ENCODE measurements at regions not wholly inside any gene's neighbourhood (a gene's known extent, or its start where the extent isn't known, plus 50 kb on each side); places are given as distances from the start of the nearest gene placed in this dataset.

DNA sequence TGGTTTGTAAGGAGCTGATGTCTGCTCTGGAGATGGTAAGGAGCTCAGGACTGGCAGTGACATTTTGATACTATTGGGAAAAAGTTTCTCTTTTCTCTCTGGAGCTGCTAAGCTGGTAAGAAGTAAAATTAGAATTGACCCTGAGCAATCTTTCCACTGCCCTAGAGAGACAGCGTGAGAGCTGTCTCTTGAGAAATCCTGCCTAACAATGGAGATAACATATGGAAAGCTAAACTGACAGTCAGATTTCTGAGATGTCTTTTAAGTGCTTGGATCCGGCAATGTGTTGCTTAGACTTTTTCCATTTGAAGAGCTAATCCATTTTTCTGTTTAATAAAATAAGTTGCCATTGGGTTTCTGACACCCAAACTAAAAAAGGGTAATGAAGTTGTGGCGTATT, 302.4 kb downstream of the KCNS3 start:
- TF ChIP-seq STAT1 (IDR thresholded peaks at IDR 0.05; ENCODE audit: unreplicated experiment): no peak
- TF ChIP-seq, protein P1, sequence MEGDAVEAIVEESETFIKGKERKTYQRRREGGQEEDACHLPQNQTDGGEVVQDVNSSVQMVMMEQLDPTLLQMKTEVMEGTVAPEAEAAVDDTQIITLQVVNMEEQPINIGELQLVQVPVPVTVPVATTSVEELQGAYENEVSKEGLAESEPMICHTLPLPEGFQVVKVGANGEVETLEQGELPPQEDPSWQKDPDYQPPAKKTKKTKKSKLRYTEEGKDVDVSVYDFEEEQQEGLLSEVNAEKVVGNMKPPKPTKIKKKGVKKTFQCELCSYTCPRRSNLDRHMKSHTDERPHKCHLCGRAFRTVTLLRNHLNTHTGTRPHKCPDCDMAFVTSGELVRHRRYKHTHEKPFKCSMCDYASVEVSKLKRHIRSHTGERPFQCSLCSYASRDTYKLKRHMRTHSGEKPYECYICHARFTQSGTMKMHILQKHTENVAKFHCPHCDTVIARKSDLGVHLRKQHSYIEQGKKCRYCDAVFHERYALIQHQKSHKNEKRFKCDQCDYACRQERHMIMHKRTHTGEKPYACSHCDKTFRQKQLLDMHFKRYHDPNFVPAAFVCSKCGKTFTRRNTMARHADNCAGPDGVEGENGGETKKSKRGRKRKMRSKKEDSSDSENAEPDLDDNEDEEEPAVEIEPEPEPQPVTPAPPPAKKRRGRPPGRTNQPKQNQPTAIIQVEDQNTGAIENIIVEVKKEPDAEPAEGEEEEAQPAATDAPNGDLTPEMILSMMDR (conservative IDR thresholded peaks at IDR 0.05; ENCODE audit: low read depth in 2 of 2): no peak
- no peak for TF ChIP-seq EZH2 (IDR thresholded peaks at IDR 0.05; ENCODE audit: low read depth, unreplicated experiment)
- TF ChIP-seq EZH2phosphoT487 (IDR thresholded peaks at IDR 0.05; ENCODE audit: unreplicated experiment): no peak
- TF ChIP-seq, protein P2, sequence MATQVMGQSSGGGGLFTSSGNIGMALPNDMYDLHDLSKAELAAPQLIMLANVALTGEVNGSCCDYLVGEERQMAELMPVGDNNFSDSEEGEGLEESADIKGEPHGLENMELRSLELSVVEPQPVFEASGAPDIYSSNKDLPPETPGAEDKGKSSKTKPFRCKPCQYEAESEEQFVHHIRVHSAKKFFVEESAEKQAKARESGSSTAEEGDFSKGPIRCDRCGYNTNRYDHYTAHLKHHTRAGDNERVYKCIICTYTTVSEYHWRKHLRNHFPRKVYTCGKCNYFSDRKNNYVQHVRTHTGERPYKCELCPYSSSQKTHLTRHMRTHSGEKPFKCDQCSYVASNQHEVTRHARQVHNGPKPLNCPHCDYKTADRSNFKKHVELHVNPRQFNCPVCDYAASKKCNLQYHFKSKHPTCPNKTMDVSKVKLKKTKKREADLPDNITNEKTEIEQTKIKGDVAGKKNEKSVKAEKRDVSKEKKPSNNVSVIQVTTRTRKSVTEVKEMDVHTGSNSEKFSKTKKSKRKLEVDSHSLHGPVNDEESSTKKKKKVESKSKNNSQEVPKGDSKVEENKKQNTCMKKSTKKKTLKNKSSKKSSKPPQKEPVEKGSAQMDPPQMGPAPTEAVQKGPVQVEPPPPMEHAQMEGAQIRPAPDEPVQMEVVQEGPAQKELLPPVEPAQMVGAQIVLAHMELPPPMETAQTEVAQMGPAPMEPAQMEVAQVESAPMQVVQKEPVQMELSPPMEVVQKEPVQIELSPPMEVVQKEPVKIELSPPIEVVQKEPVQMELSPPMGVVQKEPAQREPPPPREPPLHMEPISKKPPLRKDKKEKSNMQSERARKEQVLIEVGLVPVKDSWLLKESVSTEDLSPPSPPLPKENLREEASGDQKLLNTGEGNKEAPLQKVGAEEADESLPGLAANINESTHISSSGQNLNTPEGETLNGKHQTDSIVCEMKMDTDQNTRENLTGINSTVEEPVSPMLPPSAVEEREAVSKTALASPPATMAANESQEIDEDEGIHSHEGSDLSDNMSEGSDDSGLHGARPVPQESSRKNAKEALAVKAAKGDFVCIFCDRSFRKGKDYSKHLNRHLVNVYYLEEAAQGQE (IDR thresholded peaks at IDR 0.05; ENCODE audit: unreplicated experiment): no peak
- TF ChIP-seq JUNB (IDR thresholded peaks at IDR 0.05; ENCODE audit: unreplicated experiment): no peak
- TF ChIP-seq ZNF331 (CRISPR knock-in tag; IDR thresholded peaks at IDR 0.05; ENCODE audit: low read depth): no peak
- no peak for TF ChIP-seq POLR2AphosphoS5 (IDR thresholded peaks at IDR 0.05; ENCODE audit: low read depth)
- no peak for TF ChIP-seq ZNF114 (CRISPR knock-in tag; IDR thresholded peaks at IDR 0.05)
- TF ChIP-seq CREB1 (CRISPR knock-in tag; IDR thresholded peaks at IDR 0.05; ENCODE audit: low read depth): no peak
- TF ChIP-seq, protein P3, sequence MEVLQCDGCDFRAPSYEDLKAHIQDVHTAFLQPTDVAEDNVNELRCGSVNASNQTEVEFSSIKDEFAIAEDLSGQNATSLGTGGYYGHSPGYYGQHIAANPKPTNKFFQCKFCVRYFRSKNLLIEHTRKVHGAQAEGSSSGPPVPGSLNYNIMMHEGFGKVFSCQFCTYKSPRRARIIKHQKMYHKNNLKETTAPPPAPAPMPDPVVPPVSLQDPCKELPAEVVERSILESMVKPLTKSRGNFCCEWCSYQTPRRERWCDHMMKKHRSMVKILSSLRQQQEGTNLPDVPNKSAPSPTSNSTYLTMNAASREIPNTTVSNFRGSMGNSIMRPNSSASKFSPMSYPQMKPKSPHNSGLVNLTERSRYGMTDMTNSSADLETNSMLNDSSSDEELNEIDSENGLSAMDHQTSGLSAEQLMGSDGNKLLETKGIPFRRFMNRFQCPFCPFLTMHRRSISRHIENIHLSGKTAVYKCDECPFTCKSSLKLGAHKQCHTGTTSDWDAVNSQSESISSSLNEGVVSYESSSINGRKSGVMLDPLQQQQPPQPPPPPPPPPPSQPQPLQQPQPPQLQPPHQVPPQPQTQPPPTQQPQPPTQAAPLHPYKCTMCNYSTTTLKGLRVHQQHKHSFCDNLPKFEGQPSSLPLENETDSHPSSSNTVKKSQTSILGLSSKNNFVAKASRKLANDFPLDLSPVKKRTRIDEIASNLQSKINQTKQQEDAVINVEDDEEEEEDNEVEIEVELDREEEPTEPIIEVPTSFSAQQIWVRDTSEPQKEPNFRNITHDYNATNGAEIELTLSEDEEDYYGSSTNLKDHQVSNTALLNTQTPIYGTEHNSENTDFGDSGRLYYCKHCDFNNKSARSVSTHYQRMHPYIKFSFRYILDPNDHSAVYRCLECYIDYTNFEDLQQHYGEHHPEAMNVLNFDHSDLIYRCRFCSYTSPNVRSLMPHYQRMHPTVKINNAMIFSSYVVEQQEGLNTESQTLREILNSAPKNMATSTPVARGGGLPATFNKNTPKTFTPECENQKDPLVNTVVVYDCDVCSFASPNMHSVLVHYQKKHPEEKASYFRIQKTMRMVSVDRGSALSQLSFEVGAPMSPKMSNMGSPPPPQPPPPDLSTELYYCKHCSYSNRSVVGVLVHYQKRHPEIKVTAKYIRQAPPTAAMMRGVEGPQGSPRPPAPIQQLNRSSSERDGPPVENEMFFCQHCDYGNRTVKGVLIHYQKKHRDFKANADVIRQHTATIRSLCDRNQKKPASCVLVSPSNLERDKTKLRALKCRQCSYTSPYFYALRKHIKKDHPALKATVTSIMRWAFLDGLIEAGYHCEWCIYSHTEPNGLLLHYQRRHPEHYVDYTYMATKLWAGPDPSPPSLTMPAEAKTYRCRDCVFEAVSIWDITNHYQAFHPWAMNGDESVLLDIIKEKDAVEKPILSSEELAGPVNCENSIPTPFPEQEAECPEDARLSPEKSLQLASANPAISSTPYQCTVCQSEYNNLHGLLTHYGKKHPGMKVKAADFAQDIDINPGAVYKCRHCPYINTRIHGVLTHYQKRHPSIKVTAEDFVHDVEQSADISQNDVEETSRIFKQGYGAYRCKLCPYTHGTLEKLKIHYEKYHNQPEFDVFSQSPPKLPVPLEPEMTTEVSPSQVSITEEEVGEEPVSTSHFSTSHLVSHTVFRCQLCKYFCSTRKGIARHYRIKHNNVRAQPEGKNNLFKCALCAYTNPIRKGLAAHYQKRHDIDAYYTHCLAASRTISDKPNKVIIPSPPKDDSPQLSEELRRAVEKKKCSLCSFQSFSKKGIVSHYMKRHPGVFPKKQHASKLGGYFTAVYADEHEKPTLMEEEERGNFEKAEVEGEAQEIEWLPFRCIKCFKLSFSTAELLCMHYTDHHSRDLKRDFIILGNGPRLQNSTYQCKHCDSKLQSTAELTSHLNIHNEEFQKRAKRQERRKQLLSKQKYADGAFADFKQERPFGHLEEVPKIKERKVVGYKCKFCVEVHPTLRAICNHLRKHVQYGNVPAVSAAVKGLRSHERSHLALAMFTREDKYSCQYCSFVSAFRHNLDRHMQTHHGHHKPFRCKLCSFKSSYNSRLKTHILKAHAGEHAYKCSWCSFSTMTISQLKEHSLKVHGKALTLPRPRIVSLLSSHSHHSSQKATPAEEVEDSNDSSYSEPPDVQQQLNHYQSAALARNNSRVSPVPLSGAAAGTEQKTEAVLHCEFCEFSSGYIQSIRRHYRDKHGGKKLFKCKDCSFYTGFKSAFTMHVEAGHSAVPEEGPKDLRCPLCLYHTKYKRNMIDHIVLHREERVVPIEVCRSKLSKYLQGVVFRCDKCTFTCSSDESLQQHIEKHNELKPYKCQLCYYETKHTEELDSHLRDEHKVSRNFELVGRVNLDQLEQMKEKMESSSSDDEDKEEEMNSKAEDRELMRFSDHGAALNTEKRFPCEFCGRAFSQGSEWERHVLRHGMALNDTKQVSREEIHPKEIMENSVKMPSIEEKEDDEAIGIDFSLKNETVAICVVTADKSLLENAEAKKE (CRISPR knock-in tag; IDR thresholded peaks at IDR 0.05): no peak
